ENCODE measurements at regions not wholly inside any gene's neighbourhood (a gene's known extent, or its start where the extent isn't known, plus 50 kb on each side); places are given as distances from the start of the nearest gene placed in this dataset.

DNA sequence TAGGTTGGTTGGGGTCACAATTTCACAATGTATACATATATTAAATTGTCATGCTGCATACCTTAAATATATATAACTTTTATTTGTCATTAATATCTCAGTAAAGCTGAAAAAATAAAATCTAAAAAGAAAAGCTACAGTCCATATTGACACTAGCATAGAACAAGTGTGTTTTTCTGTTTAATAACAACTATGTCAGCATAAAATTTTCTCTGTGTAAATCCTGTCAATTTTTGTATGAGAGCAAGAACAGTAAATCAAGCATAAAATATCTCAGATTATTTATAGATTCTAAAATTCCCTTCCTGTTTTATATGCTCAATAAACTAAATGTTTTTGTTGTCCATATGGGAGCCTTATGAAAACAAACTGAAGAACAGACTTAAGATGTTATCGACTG is 739.2 kb downstream of the MRPL39 start:
- Mint-ChIP-seq H3K36me3 (ENCODE audit: insufficient read depth in 2 of 2) (no peaks in the 10 kb centered on the region), H3K4me3 (no peak overlapping the region), H3K27me3 (ENCODE audit: low read depth) (no peaks in the 10 kb centered on the region), H3K4me1 (ENCODE audit: low read depth) (no peaks in the 10 kb centered on the region), H3K27ac (no peak overlapping the region), H3K9me3 (peaks cover 0 to under 1% of the 10 kb centered on the region in 2 donors)
- ATAC-seq (replicated peaks in 1 of 2) (no peak), DNase-seq (no peak)

DNA sequence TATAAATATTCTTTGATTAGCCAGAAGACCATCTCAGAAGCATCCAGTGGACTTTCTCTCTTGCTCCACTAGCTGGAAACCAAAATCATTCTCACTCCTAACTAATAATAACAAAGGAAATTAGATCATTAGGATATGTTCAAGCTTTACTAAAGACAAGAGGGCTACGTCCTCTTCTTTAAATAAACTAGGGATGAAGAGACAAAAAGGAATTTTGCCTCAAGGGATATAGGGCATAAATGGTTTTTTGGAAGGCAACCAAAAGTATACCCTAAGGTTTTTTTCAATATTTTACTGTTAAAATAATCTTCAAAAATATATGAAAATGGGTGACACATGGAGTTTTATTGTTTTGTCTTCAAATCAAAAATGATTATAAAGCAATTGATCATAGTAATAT is 745.8 kb downstream of the MRPL39 start:
- no peaks in the 10 kb centered on the region for H3K9me3 Mint-ChIP-seq

DNA sequence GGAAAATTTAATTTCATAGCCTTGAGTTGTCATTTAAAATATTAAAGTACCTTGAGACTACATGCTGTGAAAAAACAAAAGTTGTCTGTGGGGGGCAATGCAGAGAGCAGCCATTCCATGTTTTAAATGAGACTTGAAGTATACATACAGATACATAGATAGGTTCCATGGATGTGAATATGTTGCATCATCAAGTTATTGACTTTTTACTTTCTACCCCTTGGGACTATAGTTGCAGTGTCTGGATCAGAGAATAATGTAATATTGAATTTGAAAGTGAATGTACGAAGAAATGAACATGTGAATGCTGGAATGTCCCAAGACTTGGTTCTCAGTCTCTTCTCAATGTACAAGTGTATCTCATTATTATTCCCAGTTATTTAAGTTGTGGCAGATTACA is 751.0 kb downstream of the MRPL39 start:
- H3K9me3 Mint-ChIP-seq, result peaks cover 0 to 2% of the 10 kb centered on the region in 2 donors
- H3K4me1 Mint-ChIP-seq (ENCODE audit: low read depth), result no peaks in the 10 kb centered on the region
- ATAC-seq (replicated peaks in 1 of 2) (no peak), DNase-seq (no peak)
- H3K27ac Mint-ChIP-seq, result no peak overlapping the region
- no peaks in the 10 kb centered on the region for H3K36me3 Mint-ChIP-seq (ENCODE audit: insufficient read depth in 2 of 2)
- no peaks in the 10 kb centered on the region for H3K27me3 Mint-ChIP-seq (ENCODE audit: low read depth)
- no peak overlapping the region for H3K4me3 Mint-ChIP-seq

More for the DNA sequence above, 745.8 kb downstream of the MRPL39 start:
- no peak for ATAC-seq (replicated peaks in 1 of 2)
- DNase-seq, result no peak
- Mint-ChIP-seq H3K27me3 (ENCODE audit: low read depth) (no peaks in the 10 kb centered on the region), H3K4me1 (ENCODE audit: low read depth) (no peaks in the 10 kb centered on the region), H3K36me3 (ENCODE audit: insufficient read depth in 2 of 2) (no peaks in the 10 kb centered on the region), H3K27ac (no peak overlapping the region), H3K4me3 (no peak overlapping the region)

DNA sequence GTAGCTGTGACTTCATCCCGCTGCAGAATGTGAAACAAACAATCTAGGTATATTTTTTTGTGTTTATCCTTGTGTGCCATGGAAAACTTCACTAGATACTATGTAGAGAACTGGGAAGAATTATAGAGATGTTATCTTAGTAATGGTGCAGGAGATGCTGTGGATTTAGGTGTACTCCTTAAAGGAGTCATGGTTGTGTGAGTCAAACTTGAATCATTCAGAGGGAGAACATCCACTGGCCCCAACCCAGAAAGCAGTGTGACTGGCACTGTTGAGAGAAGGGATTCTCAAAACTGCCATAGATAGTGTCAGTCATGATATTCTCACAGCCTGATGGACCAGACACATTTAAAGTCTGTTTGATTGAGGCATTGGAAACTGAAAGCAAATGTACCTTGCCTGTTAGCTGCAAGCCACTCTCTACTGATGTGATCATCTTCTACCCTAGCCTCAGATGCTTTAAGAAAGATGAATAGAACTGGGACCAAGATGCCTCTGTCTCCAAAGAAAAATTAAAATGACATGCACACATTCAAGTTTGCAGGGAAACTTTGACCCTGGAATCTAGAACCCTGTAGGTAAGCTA is 754.6 kb downstream of the MRPL39 start:
- no peak for DNase-seq
- H3K36me3 Mint-ChIP-seq (ENCODE audit: insufficient read depth in 2 of 2), result no peaks in the 10 kb centered on the region
- H3K4me1 Mint-ChIP-seq (ENCODE audit: low read depth), result no peaks in the 10 kb centered on the region
- no peak overlapping the region for H3K4me3 Mint-ChIP-seq
- no peak for ATAC-seq (replicated peaks in 1 of 2)
- no peak overlapping the region for H3K27ac Mint-ChIP-seq
- H3K27me3 Mint-ChIP-seq (ENCODE audit: low read depth), result no peaks in the 10 kb centered on the region
- peaks cover 0 to 5% of the 10 kb centered on the region in 2 donors for H3K9me3 Mint-ChIP-seq

DNA sequence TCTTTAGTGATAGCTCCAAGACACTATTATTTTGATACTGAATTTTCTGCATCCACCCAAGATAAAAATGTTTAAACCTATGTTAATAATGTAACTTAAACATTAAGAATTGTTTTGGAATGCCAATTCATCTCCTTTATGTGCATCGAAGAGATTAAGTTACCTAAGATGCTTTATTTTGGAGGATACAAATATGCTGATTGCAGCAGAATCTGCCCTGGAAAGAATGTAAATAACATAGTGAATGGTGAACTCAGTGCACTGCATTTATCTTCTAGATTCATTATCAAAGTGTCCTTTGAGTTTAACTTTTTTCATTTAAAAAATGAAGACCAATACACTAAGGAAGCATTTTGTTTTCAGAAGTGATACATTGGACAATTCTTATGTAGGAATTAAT is 757.2 kb downstream of the MRPL39 start:
- DNase-seq (no peak), ATAC-seq (replicated peaks in 1 of 2) (no peak)
- Mint-ChIP-seq H3K4me3 (no peak overlapping the region), H3K9me3 (peaks cover 0 to 8% of the 10 kb centered on the region in 2 donors), H3K27ac (no peak overlapping the region), H3K36me3 (ENCODE audit: insufficient read depth in 2 of 2) (no peaks in the 10 kb centered on the region), H3K27me3 (ENCODE audit: low read depth) (no peaks in the 10 kb centered on the region), H3K4me1 (ENCODE audit: low read depth) (no peaks in the 10 kb centered on the region)

DNA sequence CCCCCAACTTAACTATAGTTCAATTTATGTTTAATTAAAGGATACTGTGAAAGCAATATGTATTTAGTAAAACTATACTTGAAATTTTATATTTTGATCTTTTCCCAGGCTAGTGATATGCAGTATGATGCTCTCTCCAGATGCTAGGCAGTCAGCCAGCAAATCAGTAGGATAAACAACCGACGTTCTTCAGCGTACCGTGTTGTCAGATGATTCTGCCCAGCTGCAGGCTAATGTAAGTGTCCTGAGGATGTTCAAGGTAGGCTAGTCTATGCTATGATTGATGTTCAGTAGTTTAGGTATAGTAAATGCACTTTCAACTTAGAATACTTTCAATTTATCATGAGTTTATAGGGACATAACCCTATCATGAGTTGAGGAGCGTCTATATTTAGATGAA is 762.6 kb downstream of the MRPL39 start:
- Mint-ChIP-seq H3K27ac (no peak overlapping the region), H3K4me3 (no peak overlapping the region), H3K27me3 (ENCODE audit: low read depth) (no peaks in the 10 kb centered on the region), H3K9me3 (peaks cover 0 to 9% of the 10 kb centered on the region in 2 donors), H3K36me3 (ENCODE audit: insufficient read depth in 2 of 2) (no peaks in the 10 kb centered on the region), H3K4me1 (ENCODE audit: low read depth) (no peaks in the 10 kb centered on the region)
- ATAC-seq (replicated peaks in 1 of 2) (no peak), DNase-seq (no peak)

DNA sequence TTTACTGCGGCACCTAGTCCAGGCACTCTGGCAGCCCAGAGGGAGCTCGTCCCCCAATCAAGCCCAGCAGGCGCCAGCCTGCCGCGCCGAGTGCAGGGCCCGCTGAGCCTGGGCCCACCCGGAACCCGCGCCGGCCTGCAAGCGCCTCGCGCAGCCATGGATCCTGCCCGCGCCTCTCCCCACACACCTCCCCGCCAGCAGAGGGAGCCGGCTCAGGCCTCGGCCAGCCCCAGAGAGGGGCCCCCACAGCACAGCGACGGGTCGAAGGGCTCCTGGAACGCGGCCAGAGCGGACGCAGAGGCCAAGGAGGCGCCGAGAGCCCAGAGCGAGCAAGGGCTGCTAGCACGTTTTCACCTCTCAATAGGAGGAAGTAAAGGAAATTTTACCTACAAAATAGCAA is 767.0 kb downstream of the MRPL39 start:
- Mint-ChIP-seq H3K27ac (no peak overlapping the region), H3K36me3 (ENCODE audit: insufficient read depth in 2 of 2) (no peaks in the 10 kb centered on the region), H3K9me3 (peaks cover 0 to 3% of the 10 kb centered on the region in 2 donors), H3K4me3 (no peak overlapping the region), H3K4me1 (ENCODE audit: low read depth) (no peaks in the 10 kb centered on the region), H3K27me3 (ENCODE audit: low read depth) (no peaks in the 10 kb centered on the region)
- ATAC-seq (replicated peaks in 1 of 2) (no peak), DNase-seq (no peak)

DNA sequence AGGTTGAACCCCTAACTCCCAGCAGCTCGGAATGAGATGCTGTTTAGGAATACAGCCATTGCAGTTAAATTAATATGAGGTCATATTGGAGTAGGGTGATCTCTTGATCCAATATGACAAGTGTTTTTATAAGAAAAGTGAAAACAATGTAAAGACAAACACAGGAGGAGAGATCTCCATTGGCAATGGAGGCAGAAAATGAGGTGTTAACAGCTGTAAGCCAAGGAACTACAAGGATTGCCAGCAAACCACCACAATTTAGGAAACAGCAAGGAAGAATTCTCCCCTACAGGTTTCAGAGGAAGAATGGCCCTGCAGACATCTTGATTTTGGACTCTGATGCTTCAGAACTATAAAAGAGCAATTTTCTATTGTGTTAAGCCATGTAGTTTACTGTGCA is 774.3 kb downstream of the MRPL39 start:
- Mint-ChIP-seq H3K4me1 (ENCODE audit: low read depth) (no peaks in the 10 kb centered on the region), H3K4me3 (no peak overlapping the region), H3K27ac (no peak overlapping the region), H3K27me3 (ENCODE audit: low read depth) (no peaks in the 10 kb centered on the region), H3K36me3 (ENCODE audit: insufficient read depth in 2 of 2) (no peaks in the 10 kb centered on the region), H3K9me3 (no peaks in the 10 kb centered on the region)
- no peak for ATAC-seq (replicated peaks in 1 of 2)
- DNase-seq, result no peak

DNA sequence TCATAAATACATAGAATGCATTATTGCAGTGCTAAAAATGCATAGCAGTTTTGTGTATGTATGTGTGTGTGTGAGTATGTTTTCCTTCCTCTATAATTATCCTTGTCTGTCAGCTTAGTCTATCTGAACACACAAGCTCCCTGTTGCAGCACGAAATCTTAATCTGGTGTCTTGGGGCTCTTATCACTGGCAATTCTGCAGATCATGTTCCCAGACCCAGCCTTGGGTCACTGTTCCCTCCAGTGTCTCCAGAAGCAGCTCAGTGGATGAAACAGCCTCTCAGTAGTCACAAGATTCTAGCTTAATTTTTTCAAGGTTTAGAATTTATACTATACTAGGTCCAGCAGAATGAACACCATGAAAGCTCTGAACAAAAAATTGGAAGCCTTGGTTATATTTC is 777.9 kb downstream of the MRPL39 start:
- ATAC-seq (replicated peaks in 1 of 2), result no peak
- Mint-ChIP-seq H3K36me3 (ENCODE audit: insufficient read depth in 2 of 2) (no peaks in the 10 kb centered on the region), H3K9me3 (no peaks in the 10 kb centered on the region), H3K4me1 (ENCODE audit: low read depth) (no peaks in the 10 kb centered on the region), H3K27ac (no peak overlapping the region), H3K27me3 (ENCODE audit: low read depth) (no peaks in the 10 kb centered on the region), H3K4me3 (no peak overlapping the region)
- DNase-seq, result no peak

DNA sequence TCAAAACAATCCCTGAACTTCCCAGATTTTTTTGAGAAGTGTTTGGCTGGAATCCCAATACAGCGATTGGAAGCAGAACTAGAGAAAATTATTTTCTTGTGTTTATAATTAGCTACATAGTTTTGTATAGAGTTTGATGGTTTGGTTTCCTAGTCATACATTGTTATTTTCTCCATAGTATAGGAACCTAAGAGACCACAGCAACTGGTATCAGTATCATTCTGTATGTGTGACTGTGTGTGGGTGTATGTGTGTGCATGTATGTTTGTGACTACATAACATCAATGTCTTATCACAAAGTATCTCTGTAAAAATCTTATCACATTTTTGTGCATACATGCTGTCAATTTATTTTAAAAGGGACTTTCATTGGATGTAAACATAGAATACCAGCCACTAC is 780.5 kb downstream of the MRPL39 start:
- Mint-ChIP-seq H3K27ac (no peak overlapping the region), H3K9me3 (peaks cover 0 to 1% of the 10 kb centered on the region in 2 donors), H3K4me3 (no peak overlapping the region), H3K4me1 (ENCODE audit: low read depth) (no peaks in the 10 kb centered on the region), H3K27me3 (ENCODE audit: low read depth) (no peaks in the 10 kb centered on the region), H3K36me3 (ENCODE audit: insufficient read depth in 2 of 2) (no peaks in the 10 kb centered on the region)
- ATAC-seq (replicated peaks in 1 of 2), result no peak
- DNase-seq, result no peak

DNA sequence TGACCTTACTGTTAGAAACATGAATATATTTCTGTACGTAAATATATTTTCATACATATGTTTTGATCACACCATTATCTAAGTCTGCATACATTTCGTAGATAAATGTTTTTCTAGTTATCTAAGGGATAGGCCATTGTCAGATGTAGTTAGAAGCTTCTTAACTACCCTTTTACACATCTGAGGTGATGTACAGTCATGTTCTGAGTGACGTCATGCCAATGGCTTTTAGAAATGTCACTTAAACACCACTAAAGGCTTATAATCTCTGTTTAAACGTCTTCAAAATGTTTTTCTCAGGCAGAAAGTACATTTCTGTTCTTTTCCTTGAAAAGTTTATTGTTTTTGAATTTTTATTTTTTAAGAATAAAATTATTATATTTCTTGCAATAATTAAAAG is 781.9 kb downstream of the MRPL39 start:
- Mint-ChIP-seq H3K4me1 (ENCODE audit: low read depth) (no peaks in the 10 kb centered on the region), H3K27ac (no peak overlapping the region), H3K27me3 (ENCODE audit: low read depth) (no peaks in the 10 kb centered on the region), H3K36me3 (ENCODE audit: insufficient read depth in 2 of 2) (no peaks in the 10 kb centered on the region), H3K9me3 (peaks cover 0 to 1% of the 10 kb centered on the region in 2 donors), H3K4me3 (no peak overlapping the region)
- DNase-seq (no peak), ATAC-seq (replicated peaks in 1 of 2) (no peak)

DNA sequence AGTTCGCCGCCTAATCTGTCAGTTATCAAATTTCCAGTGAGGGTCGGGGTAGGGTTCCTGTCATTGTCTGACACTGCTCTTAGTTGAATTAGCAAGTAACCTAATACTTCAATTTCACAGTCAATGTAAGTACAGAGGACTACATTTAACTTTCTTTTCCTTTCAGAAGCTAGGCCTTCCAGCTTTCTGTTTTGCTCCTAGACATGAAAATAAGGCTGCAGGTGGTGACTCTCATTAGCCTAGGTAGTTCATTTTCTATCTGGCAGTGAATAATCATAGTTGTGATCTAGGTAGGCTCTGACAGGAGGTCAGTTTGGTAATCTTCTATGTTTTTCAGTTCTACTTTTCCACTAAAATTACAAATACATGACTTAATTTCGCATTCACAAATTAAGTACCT is 783.1 kb downstream of the MRPL39 start:
- Mint-ChIP-seq H3K9me3 (peaks cover 0 to 1% of the 10 kb centered on the region in 2 donors), H3K4me1 (ENCODE audit: low read depth) (no peaks in the 10 kb centered on the region), H3K27me3 (ENCODE audit: low read depth) (no peaks in the 10 kb centered on the region), H3K36me3 (ENCODE audit: insufficient read depth in 2 of 2) (no peaks in the 10 kb centered on the region), H3K4me3 (no peak overlapping the region), H3K27ac (no peak overlapping the region)
- no peak for ATAC-seq (replicated peaks in 1 of 2)
- DNase-seq, result no peak

DNA sequence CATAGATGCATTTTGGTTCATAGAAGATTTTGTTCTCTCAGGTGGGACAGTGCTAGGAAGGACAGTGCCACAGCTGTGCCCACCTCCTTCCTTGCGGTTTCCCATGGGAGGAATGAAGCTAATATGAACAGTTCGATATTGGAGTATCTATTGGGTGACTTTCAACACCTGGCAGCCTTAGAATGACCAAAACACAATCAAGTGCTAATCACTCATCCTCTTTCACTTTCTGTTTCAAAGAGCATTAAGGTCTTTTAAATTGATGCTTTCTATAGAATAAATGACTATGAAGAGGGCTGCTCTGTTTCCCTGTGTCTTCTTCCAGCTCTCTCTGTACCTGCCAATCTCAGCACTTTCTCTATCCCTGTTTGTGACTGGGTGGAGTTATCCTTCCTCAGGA is 784.0 kb downstream of the MRPL39 start:
- no peaks in the 10 kb centered on the region for H3K27me3 Mint-ChIP-seq (ENCODE audit: low read depth)

DNA sequence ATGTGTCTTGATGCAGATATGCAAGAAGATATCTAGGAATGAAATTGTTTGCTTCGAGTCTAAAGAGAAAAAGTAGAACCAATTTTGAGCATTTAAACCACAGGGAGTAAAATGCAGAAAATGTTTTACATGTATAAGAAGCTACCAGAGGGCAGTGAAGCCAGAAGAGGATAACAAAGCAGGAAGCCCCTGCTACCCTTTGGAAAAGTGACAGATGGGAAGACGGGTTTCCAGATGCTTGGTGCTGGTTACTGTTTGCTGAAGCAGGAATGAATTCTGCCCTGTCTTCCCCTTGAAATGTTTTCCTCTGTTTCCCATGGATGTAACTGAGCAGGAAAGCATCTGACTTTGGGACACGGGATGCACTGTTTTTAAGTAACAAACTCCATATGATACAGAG is 822.2 kb downstream of the MRPL39 start:
- Mint-ChIP-seq H3K9me3 (no peaks in the 10 kb centered on the region), H3K27me3 (ENCODE audit: low read depth) (no peaks in the 10 kb centered on the region), H3K27ac (no peak overlapping the region), H3K36me3 (ENCODE audit: insufficient read depth in 2 of 2) (no peaks in the 10 kb centered on the region), H3K4me3 (no peak overlapping the region), H3K4me1 (ENCODE audit: low read depth) (no peaks in the 10 kb centered on the region)
- ATAC-seq (replicated peaks in 1 of 2) (no peak), DNase-seq (no peak)

More for the DNA sequence above, 784.0 kb downstream of the MRPL39 start:
- no peak overlapping the region for H3K27ac Mint-ChIP-seq
- DNase-seq (no peak), ATAC-seq (replicated peaks in 1 of 2) (no peak)
- H3K36me3 Mint-ChIP-seq (ENCODE audit: insufficient read depth in 2 of 2), result no peaks in the 10 kb centered on the region
- H3K4me3 Mint-ChIP-seq, result no peak overlapping the region
- H3K4me1 Mint-ChIP-seq (ENCODE audit: low read depth), result no peaks in the 10 kb centered on the region
- peaks cover 0 to 1% of the 10 kb centered on the region in 2 donors for H3K9me3 Mint-ChIP-seq

All from activated T-cell treated with anti-CD3 and anti-CD28 coated beads, Interleukin-2, amount 50 U/mL, for 72 hours (primary cell).